OCI-LY3 (cell line): ENCODE measurements at regions not wholly inside any gene's neighbourhood (a gene's known extent, or its start where the extent isn't known, plus 50 kb on each side); places are given as distances from the start of the nearest gene placed in this dataset.

Source experiments
- EZH2phosphoT487 ChIP-seq: fragments of 200-600 bp; shearing (Covaris generic); IDR thresholded peaks from 2 replicates; pipeline ENCODE4 v1.6.1; 2018; ENCODE audit warnings: antibody characterized with exemption, mixed run types, low read depth
- TF ChIP-seq, protein P1 (sequence below): fragments of 200-600, 300-600 bp; sonication (generic); IDR thresholded peaks from 2 replicates; pipeline ENCODE4 v1.5.1; 2014; ENCODE audit warnings: antibody characterized with exemption, low read length, low read depth

DNA sequence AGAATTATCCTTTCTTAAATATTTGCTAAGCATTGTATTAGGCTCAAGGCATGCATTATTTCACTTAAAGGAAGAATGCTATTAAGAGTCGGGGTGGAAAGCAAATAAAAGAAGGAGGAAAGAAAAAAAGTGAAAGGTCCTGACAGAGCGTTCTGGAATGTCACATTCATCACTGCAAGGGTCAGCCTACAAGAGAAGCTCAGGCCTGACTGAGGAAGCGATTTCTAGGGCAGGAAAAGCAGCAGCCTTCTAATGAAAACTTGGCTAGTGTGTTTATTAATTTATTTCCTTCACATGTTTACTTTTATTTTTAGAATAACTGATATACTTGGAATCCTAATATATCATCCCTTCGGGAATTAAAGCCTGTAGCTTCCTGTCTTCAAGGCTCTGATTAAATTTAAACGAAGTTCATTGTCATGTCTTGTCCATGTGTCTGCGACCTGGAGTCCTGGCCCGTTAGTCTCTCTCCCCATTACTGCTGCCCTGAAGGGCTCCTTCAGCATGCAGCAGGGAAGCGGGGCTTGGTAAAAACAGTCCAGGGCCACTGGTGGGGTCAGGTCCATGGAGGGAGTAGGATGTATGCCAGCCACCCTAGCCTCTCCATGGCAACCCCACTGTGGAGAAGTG, 119.2 kb upstream of the CCDC68 start:
- no peak for TF ChIP-seq EZH2phosphoT487
- TF ChIP-seq, protein P1, sequence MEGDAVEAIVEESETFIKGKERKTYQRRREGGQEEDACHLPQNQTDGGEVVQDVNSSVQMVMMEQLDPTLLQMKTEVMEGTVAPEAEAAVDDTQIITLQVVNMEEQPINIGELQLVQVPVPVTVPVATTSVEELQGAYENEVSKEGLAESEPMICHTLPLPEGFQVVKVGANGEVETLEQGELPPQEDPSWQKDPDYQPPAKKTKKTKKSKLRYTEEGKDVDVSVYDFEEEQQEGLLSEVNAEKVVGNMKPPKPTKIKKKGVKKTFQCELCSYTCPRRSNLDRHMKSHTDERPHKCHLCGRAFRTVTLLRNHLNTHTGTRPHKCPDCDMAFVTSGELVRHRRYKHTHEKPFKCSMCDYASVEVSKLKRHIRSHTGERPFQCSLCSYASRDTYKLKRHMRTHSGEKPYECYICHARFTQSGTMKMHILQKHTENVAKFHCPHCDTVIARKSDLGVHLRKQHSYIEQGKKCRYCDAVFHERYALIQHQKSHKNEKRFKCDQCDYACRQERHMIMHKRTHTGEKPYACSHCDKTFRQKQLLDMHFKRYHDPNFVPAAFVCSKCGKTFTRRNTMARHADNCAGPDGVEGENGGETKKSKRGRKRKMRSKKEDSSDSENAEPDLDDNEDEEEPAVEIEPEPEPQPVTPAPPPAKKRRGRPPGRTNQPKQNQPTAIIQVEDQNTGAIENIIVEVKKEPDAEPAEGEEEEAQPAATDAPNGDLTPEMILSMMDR = no peak
